ENCODE measurements at regions not wholly inside any gene's neighbourhood (a gene's known extent, or its start where the extent isn't known, plus 50 kb on each side); places are given as distances from the start of the nearest gene placed in this dataset.

DNA sequence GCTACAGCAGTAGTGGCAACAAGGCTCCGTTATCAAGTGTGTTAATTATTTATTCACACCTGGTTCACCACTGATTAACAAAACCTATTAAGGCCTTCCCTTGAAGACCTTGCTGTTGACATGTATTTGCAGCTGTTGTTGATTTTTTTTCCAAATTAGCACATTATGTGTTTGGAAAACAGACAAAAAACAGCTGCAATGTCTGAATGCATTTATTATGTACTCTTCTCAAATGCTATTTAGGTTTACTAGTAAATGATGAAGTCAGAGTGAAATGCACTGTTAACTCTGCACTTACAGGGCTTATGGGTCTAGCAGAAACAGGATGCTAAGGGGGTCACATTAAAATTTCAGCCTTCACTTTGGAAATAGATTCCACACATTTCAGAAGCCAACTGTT lies 99.5 kb upstream of the PCDH7 start:
- TF ChIP-seq CTCF (IDR thresholded peaks at IDR 0.05; ENCODE audit: poor library complexity) (no peak), EZH2 (IDR thresholded peaks at IDR 0.05; ENCODE audit: borderline replicate concordance) (no peak), EZH2phosphoT487 (IDR thresholded peaks at IDR 0.05; ENCODE audit: low read depth, severe bottlenecking, unreplicated experiment) (no peak)

All from hepatocyte (in vitro differentiated cells).